IMR-90 (cell line): ENCODE measurements at regions not wholly inside any gene's neighbourhood (a gene's known extent, or its start where the extent isn't known, plus 50 kb on each side); places are given as distances from the start of the nearest gene placed in this dataset.

Experiments
- ATAC-seq: fragments of 200-7000 bp; cut with Tn5 transposase; 2 replicates; pipeline ENCODE4 v1.9.1; 2020; ENCODE audit warnings: low read depth, mild to moderate bottlenecking, moderate library complexity
- BruUV-seq: library from RNA; stranded (reverse); fragments of 400-500 nt; replicated peaks from 2 replicates; lab custom pipeline; 2021; lab: Mats Ljungman, UMichigan
- CTCF ChIA-PET: fragments of 300-600 bp; formaldehyde crosslinking; extraction: SDS; loops from one replicate; lab custom pipeline; 2021; ENCODE audit warnings: antibody characterized with exemption; lab: Yijun Ruan, JAX
- POLR2A ChIA-PET: fragments of 300-600 bp; sonication (Branson Sonifier 250); formaldehyde crosslinking; loops from one replicate; lab custom pipeline; 2022; ENCODE audit warnings: antibody characterized with exemption; ENCODE audit not compliant: unreplicated experiment; lab: Charles Lee
- DNase-seq: peaks from one replicate; pipeline ENCODE4 v3.0.0; 2013
- H2AFZ ChIP-seq: replicated peaks from 2 replicates; pipeline ENCODE3; 2013; ENCODE audit warnings: low read length, mild to moderate bottlenecking; ENCODE audit not compliant: poor library complexity
- H2AK5ac ChIP-seq: 2 replicates; pipeline ENCODE4 v1.6.1; 2013; ENCODE audit warnings: low read depth, low read length, inconsistent platforms
- H2AK9ac ChIP-seq: replicated peaks from 2 replicates; pipeline ENCODE3; 2013; ENCODE audit warnings: mild to moderate bottlenecking, low read depth, low read length, moderate library complexity; ENCODE audit not compliant: poor library complexity
- H2BK120ac ChIP-seq: 2 replicates; pipeline ENCODE4 v1.6.1; 2013; ENCODE audit warnings: low read depth, low read length, inconsistent platforms
- H2BK15ac ChIP-seq: 3 replicates; pipeline ENCODE4 v1.6.1; 2013; ENCODE audit warnings: low read depth, low read length, inconsistent platforms
- H2BK20ac ChIP-seq: 2 replicates; pipeline ENCODE4 v1.6.1; 2013; ENCODE audit warnings: low read depth, mild to moderate bottlenecking, inconsistent platforms, low read length, moderate library complexity
- H2BK5ac ChIP-seq: 2 replicates; pipeline ENCODE4 v1.6.1; 2013; ENCODE audit warnings: mild to moderate bottlenecking, low read depth, low read length, inconsistent platforms; ENCODE audit not compliant: poor library complexity, severe bottlenecking
- H3K14ac ChIP-seq: replicated peaks from 2 replicates; pipeline ENCODE4 v1.6.1; 2013; ENCODE audit warnings: low read depth, low read length, inconsistent platforms
- H3K18ac ChIP-seq: 2 replicates; pipeline ENCODE4 v1.6.1; 2013; ENCODE audit warnings: low read depth, low read length, control low read depth
- H3K23ac ChIP-seq: 2 replicates; pipeline ENCODE4 v1.6.1; 2013; ENCODE audit warnings: low read depth, low read length, inconsistent platforms
- H3K27ac ChIP-seq: 2 replicates; pipeline ENCODE4 v1.5.1; 2013; ENCODE audit warnings: mild to moderate bottlenecking, control low read depth, low read length; ENCODE audit not compliant: insufficient read depth
- H3K27me3 ChIP-seq: 2 replicates; pipeline ENCODE4 v1.6.1; 2013; ENCODE audit warnings: low read length; ENCODE audit not compliant: control insufficient read depth, insufficient read depth
- H3K36me3 ChIP-seq: 2 replicates; pipeline ENCODE4 v1.6.1; 2013; ENCODE audit warnings: low read length, mixed read lengths; ENCODE audit not compliant: control insufficient read depth, insufficient read depth
- H3K4ac ChIP-seq: 2 replicates; pipeline ENCODE4 v1.6.1; 2013; ENCODE audit warnings: low read depth, low read length, inconsistent platforms
- H3K4me1 ChIP-seq: 2 replicates; pipeline ENCODE4 v1.6.1; 2013; ENCODE audit warnings: low read length, mixed read lengths; ENCODE audit not compliant: control insufficient read depth, insufficient read depth
- H3K4me2 ChIP-seq: 2 replicates; pipeline ENCODE4 v1.6.1; 2013; ENCODE audit warnings: low read depth, mild to moderate bottlenecking, control low read depth, low read length, moderate library complexity
- H3K4me3 ChIP-seq: 2 replicates; pipeline ENCODE4 v1.5.1; 2013; ENCODE audit warnings: low read depth, mild to moderate bottlenecking, control low read depth, low read length, moderate library complexity; ENCODE audit not compliant: insufficient read depth
- H3K56ac ChIP-seq: 2 replicates; pipeline ENCODE4 v1.6.1; 2013; ENCODE audit warnings: low read length, inconsistent platforms; ENCODE audit not compliant: insufficient read depth; ENCODE audit errors: extremely low read depth
- H3K79me1 ChIP-seq, 2 experiments: 2 replicates each; pipeline ENCODE4 v1.6.1; 2013; ENCODE audit warnings: low read length in 2 of 2, inconsistent platforms in 1 of 2, low read depth in 1 of 2
- H3K9ac ChIP-seq: 2 replicates; pipeline ENCODE4 v1.6.1; 2013; ENCODE audit warnings: low read depth, low read length, control low read depth
- H3K9me1 ChIP-seq: 2 replicates; pipeline ENCODE4 v1.6.1; 2013; ENCODE audit warnings: low read length, inconsistent platforms; ENCODE audit not compliant: insufficient read depth
- H3K9me3 ChIP-seq: 2 replicates; pipeline ENCODE4 v1.6.1; 2013; ENCODE audit warnings: low read length; ENCODE audit not compliant: control insufficient read depth, insufficient read depth
- H4K20me1 ChIP-seq: 2 replicates; pipeline ENCODE4 v1.6.1; 2013; ENCODE audit warnings: low read length, inconsistent platforms; ENCODE audit not compliant: insufficient read depth
- H4K5ac ChIP-seq: 2 replicates; pipeline ENCODE4 v1.6.1; 2013; ENCODE audit warnings: mild to moderate bottlenecking, low read depth, low read length, control low read depth
- H4K8ac ChIP-seq, 2 experiments: 2 replicates each; pipeline ENCODE4 v1.6.1; 2013; ENCODE audit warnings: low read depth in 2 of 2, low read length in 2 of 2, control low read depth in 1 of 2, inconsistent platforms in 1 of 2
- H4K91ac ChIP-seq: 2 replicates; pipeline ENCODE4 v1.6.1; 2013; ENCODE audit warnings: low read depth, low read length, inconsistent platforms; ENCODE audit not compliant: insufficient read depth
- CEBPB ChIP-seq: IDR thresholded peaks from 2 replicates; pipeline ENCODE4 v1.6.1; 2012; ENCODE audit warnings: low read depth, low read length, improper control_type of control experiment
- FOS ChIP-seq: fragments of 150-350 bp; IDR thresholded peaks from 2 replicates; pipeline ENCODE4 v1.6.1; 2016; ENCODE audit warnings: low read depth, low read length
- RCOR1 ChIP-seq: IDR thresholded peaks from 2 replicates; pipeline ENCODE4 v1.6.1; 2012; ENCODE audit warnings: mild to moderate bottlenecking, low read length, improper control_type of control experiment; ENCODE audit not compliant: insufficient replicate concordance
- dilution Hi-C: fragments of 300-500 bp; cut with HindIII; formaldehyde crosslinking; loops from one replicate; pipeline ENCODE4 v1.14.3; 2018; ENCODE audit warnings: low sequenced_read_pairs; ENCODE audit not compliant: unreplicated experiment
- in situ Hi-C: fragments of 300-500 bp; cut with MboI; formaldehyde crosslinking; loops from 3 replicates; pipeline ENCODE4 v1.14.3; 2019; ENCODE audit warnings: low sequenced_read_pairs, inconsistent platforms, mixed read lengths
- intact Hi-C: fragments of 100-400 bp; cut with micrococcal nuclease; formaldehyde crosslinking; loops from 2 replicates; pipeline ENCODE4 v1.10.0; 2022

DNA sequence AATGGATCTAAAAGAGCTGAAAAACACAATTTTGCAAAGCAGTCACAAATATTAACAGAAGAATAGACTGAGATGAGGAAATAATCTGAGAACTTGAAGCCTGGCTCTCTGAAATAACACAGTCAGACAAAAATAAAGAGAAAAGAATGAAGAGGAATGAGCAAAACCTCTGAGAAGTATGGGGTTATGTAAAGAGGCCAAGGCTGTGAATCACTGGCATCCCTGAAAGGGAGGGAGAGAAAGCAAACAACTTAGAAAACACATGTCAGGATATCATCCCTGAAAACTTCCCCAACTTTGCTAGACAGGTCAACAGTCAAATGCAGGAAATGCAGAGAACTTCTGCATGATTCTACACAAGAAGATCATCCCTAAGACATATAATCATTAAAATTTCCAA, 73.5 kb upstream of the LHCGR start:
- no peak for TF ChIP-seq RCOR1
- peak; percentile 29; the same call in 1 of the 2 replicates for TF ChIP-seq FOS
- TF ChIP-seq CEBPB, result peak; percentile 17; the same call in 1 of the 2 replicates
- ChIA-PET CTCF (no interaction called here), POLR2A (no interaction called here)
- no peaks in the 10 kb centered on the region for H3K36me3 ChIP-seq
- H3K56ac ChIP-seq, result no peak overlapping the region
- no peak overlapping the region for H2AK9ac ChIP-seq
- H2AK5ac ChIP-seq, result no peak overlapping the region
- no peaks in the 10 kb centered on the region for H4K20me1 ChIP-seq
- in situ Hi-C loops, result no loop called here
- no peak overlapping the region for H3K27ac ChIP-seq
- no peak overlapping the region for H3K14ac ChIP-seq
- no peaks in the 10 kb centered on the region for H3K9me3 ChIP-seq
- no peak overlapping the region for H2AFZ ChIP-seq
- H3K4me2 ChIP-seq, result no peak overlapping the region; the same call in 1 of the 2 replicates
- H2BK120ac ChIP-seq, result peak overlapping the region; percentile 80; the same call in 1 of the 2 replicates
- H3K9ac ChIP-seq, result no peak overlapping the region
- DNase-seq (peak; percentile 82), ATAC-seq (peak; percentile 97)
- dilution Hi-C loops, result no loop called here
- no peak overlapping the region; the same call in 1 of the 2 replicates for H4K5ac ChIP-seq
- peak overlapping the region; percentile 69; the same call in 1 of the 2 replicates for H3K18ac ChIP-seq
- peak overlapping the region in 1 of 2 experiments; percentile 40; a peak in 1 of 4 replicates for H4K8ac ChIP-seq
- H3K4me1 ChIP-seq, result peaks cover 10% of the 10 kb centered on the region
- intact Hi-C loops, result no loop called here
- no peak overlapping the region for H2BK20ac ChIP-seq
- H4K91ac ChIP-seq, result no peak overlapping the region
- no peaks in the 10 kb centered on the region for H3K27me3 ChIP-seq
- no peaks in the 10 kb centered on the region for H3K9me1 ChIP-seq
- no peak overlapping the region for H3K4me3 ChIP-seq
- no peak overlapping the region for H2BK15ac ChIP-seq
- H3K23ac ChIP-seq, result no peak overlapping the region
- no TSS peak for BruUV-seq
- no peaks in the 10 kb centered on the region for H3K79me1 ChIP-seq
- H3K4ac ChIP-seq, result no peak overlapping the region
- H2BK5ac ChIP-seq, result peak overlapping the region; percentile 84
